Neural cell (in vitro differentiated cells): ENCODE measurements at regions not wholly inside any gene's neighbourhood (a gene's known extent, or its start where the extent isn't known, plus 50 kb on each side); places are given as distances from the start of the nearest gene placed in this dataset.

Source experiments
- H2AFZ ChIP-seq: fragments of 200-600, 300-800 bp; sonication (generic), shearing (Covaris generic); 2 replicates; pipeline ENCODE4 v1.6.0; 2014; ENCODE audit warnings: low read depth, mild to moderate bottlenecking, antibody characterized with exemption, low read length, moderate library complexity
- H3F3A ChIP-seq: fragments of 200-600 bp; shearing (Covaris generic); 2 replicates; pipeline ENCODE4 v1.6.1; 2016; ENCODE audit warnings: mild to moderate bottlenecking, moderate library complexity, mixed read lengths, antibody characterized with exemption, low read length; ENCODE audit not compliant: insufficient read depth, poor library complexity, severe bottlenecking
- H3K27ac ChIP-seq: fragments of 200-600, 300-800 bp; sonication (generic), shearing (Covaris generic); 2 replicates; pipeline ENCODE4 v1.5.1; 2014; ENCODE audit warnings: mild to moderate bottlenecking, low read length, moderate library complexity
- H3K27me3 ChIP-seq: fragments of 300-800, 200-600 bp; sonication (generic), shearing (Covaris generic); 2 replicates; pipeline ENCODE4 v1.6.0; 2014; ENCODE audit warnings: mild to moderate bottlenecking, low read depth, low read length, moderate library complexity; ENCODE audit not compliant: insufficient read depth
- H3K36me3 ChIP-seq: fragments of 300-800, 200-600 bp; sonication (generic), shearing (Covaris generic); 2 replicates; pipeline ENCODE4 v1.5.1; 2014; ENCODE audit warnings: mild to moderate bottlenecking, antibody characterized with exemption, low read length, moderate library complexity; ENCODE audit not compliant: insufficient read depth
- H3K4me2 ChIP-seq: fragments of 300-800, 200-600 bp; sonication (generic), shearing (Covaris generic); 2 replicates; pipeline ENCODE4 v1.6.0; 2014; ENCODE audit warnings: mild to moderate bottlenecking, low read length
- H3K4me3 ChIP-seq: fragments of 300-800, 200-600 bp; sonication (generic), shearing (Covaris generic); 2 replicates; pipeline ENCODE4 v1.5.1; 2014; ENCODE audit warnings: mild to moderate bottlenecking, low read length, moderate library complexity
- H3K79me2 ChIP-seq: fragments of 200-600 bp; shearing (Covaris generic); replicated peaks from 2 replicates; pipeline ENCODE4 v1.6.0; 2014; ENCODE audit warnings: mild to moderate bottlenecking, low read length, moderate library complexity; ENCODE audit not compliant: insufficient read depth
- H3K9ac ChIP-seq: fragments of 300-800, 200-600 bp; sonication (generic), shearing (Covaris generic); 2 replicates; pipeline ENCODE4 v1.6.1; 2016; ENCODE audit warnings: mild to moderate bottlenecking, low read length, mixed read lengths
- H3K9me2 ChIP-seq: fragments of 200-600 bp; shearing (Covaris generic); 2 replicates; pipeline ENCODE4 v1.6.1; 2016; ENCODE audit warnings: mild to moderate bottlenecking, low read length, mixed read lengths; ENCODE audit not compliant: insufficient read depth
- H3K9me3 ChIP-seq: fragments of 200-600, 300-800 bp; sonication (generic), shearing (Covaris generic); 2 replicates; pipeline ENCODE4 v1.6.1; 2016; ENCODE audit warnings: mild to moderate bottlenecking, mixed run types, low read length, moderate library complexity, mixed read lengths
- H4K20me1 ChIP-seq: fragments of 200-600 bp; shearing (Covaris generic); 2 replicates; pipeline ENCODE4 v1.6.1; 2016; ENCODE audit warnings: mild to moderate bottlenecking, mixed run types; ENCODE audit not compliant: insufficient read depth
- EP300 ChIP-seq: fragments of 450-650 bp; conservative IDR thresholded peaks from 2 replicates; pipeline ENCODE4 v1.6.1; 2014; ENCODE audit warnings: antibody characterized with exemption, mild to moderate bottlenecking, moderate library complexity; ENCODE audit not compliant: poor library complexity, severe bottlenecking
- EZH2 ChIP-seq: fragments of 200-600, 300-800 bp; shearing (Covaris generic), sonication (generic); IDR thresholded peaks from 2 replicates; pipeline ENCODE4 v1.6.1; 2014; ENCODE audit warnings: antibody characterized with exemption, low read length, borderline replicate concordance, mild to moderate bottlenecking; ENCODE audit not compliant: insufficient read depth, poor library complexity, severe bottlenecking
- MXI1 ChIP-seq: fragments of 450-650 bp; conservative IDR thresholded peaks from 2 replicates; pipeline ENCODE4 v1.6.1; 2014; ENCODE audit warnings: antibody characterized with exemption, mild to moderate bottlenecking; ENCODE audit not compliant: poor library complexity, severe bottlenecking
- POLR2AphosphoS5 ChIP-seq: IDR thresholded peaks from 2 replicates; pipeline ENCODE4 v1.6.1; 2012
- RAD21 ChIP-seq: fragments of 450-650 bp; conservative IDR thresholded peaks from 2 replicates; pipeline ENCODE4 v1.6.1; 2014; ENCODE audit warnings: antibody characterized with exemption, mild to moderate bottlenecking, moderate library complexity
- SMC3 ChIP-seq: fragments of 450-650 bp; conservative IDR thresholded peaks from 2 replicates; pipeline ENCODE4 v1.6.1; 2014; ENCODE audit warnings: antibody characterized with exemption, mild to moderate bottlenecking, moderate library complexity; ENCODE audit not compliant: poor library complexity
- TAF1 ChIP-seq: IDR thresholded peaks from 2 replicates; pipeline ENCODE4 v1.6.1; 2012; ENCODE audit warnings: low read depth
- TF ChIP-seq, protein P1 (sequence below): fragments of 450-650 bp; IDR thresholded peaks from 2 replicates; pipeline ENCODE4 v1.5.1; 2014; ENCODE audit warnings: antibody characterized with exemption, mild to moderate bottlenecking, moderate library complexity; ENCODE audit not compliant: poor library complexity, severe bottlenecking
- TF ChIP-seq, protein P2 (sequence below): IDR thresholded peaks from 2 replicates; pipeline ENCODE4 v1.6.1; 2012; ENCODE audit warnings: borderline replicate concordance

DNA sequence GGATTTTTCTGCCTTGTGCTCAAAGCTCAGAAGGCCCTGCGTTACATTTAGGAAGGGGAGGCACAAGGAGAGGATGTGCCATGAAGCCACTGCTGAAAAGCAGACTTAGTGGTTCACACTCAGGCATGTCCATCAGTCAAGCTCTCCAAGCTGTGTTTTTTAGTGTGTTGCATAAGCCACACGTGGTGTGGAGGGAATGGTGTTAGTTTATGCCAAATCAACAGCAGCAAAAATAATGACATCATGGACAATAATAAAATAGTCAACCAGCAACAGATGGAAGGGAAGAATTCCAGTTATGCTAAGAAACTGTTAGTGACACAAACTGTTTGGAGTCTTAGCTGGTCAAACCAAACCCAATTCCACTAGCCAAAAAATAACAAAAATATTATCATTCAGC is 438.3 kb downstream of the NPIPA7 start:
- Histone ChIP-seq H3K9ac (no peak overlapping the region), H3K27ac (no peak overlapping the region), H3K4me2 (no peak overlapping the region), H3K4me3 (no peak overlapping the region), H2AFZ (no peak overlapping the region), H3K36me3 (no peaks in the 10 kb centered on the region), H3K9me2 (no peaks in the 10 kb centered on the region), H3K79me2 (no peaks in the 10 kb centered on the region), H3K9me3 (no peaks in the 10 kb centered on the region), H4K20me1 (no peaks in the 10 kb centered on the region), H3F3A (no peaks in the 10 kb centered on the region), H3K27me3 (no peaks in the 10 kb centered on the region)
- TF ChIP-seq, protein P1, sequence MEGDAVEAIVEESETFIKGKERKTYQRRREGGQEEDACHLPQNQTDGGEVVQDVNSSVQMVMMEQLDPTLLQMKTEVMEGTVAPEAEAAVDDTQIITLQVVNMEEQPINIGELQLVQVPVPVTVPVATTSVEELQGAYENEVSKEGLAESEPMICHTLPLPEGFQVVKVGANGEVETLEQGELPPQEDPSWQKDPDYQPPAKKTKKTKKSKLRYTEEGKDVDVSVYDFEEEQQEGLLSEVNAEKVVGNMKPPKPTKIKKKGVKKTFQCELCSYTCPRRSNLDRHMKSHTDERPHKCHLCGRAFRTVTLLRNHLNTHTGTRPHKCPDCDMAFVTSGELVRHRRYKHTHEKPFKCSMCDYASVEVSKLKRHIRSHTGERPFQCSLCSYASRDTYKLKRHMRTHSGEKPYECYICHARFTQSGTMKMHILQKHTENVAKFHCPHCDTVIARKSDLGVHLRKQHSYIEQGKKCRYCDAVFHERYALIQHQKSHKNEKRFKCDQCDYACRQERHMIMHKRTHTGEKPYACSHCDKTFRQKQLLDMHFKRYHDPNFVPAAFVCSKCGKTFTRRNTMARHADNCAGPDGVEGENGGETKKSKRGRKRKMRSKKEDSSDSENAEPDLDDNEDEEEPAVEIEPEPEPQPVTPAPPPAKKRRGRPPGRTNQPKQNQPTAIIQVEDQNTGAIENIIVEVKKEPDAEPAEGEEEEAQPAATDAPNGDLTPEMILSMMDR = no peak
- TF ChIP-seq SMC3 (no peak), EP300 (no peak), TAF1 (no peak), EZH2 (no peak), MXI1 (no peak), RAD21 (no peak), POLR2AphosphoS5 (no peak)
- TF ChIP-seq, protein P2, sequence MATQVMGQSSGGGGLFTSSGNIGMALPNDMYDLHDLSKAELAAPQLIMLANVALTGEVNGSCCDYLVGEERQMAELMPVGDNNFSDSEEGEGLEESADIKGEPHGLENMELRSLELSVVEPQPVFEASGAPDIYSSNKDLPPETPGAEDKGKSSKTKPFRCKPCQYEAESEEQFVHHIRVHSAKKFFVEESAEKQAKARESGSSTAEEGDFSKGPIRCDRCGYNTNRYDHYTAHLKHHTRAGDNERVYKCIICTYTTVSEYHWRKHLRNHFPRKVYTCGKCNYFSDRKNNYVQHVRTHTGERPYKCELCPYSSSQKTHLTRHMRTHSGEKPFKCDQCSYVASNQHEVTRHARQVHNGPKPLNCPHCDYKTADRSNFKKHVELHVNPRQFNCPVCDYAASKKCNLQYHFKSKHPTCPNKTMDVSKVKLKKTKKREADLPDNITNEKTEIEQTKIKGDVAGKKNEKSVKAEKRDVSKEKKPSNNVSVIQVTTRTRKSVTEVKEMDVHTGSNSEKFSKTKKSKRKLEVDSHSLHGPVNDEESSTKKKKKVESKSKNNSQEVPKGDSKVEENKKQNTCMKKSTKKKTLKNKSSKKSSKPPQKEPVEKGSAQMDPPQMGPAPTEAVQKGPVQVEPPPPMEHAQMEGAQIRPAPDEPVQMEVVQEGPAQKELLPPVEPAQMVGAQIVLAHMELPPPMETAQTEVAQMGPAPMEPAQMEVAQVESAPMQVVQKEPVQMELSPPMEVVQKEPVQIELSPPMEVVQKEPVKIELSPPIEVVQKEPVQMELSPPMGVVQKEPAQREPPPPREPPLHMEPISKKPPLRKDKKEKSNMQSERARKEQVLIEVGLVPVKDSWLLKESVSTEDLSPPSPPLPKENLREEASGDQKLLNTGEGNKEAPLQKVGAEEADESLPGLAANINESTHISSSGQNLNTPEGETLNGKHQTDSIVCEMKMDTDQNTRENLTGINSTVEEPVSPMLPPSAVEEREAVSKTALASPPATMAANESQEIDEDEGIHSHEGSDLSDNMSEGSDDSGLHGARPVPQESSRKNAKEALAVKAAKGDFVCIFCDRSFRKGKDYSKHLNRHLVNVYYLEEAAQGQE = no peak

DNA sequence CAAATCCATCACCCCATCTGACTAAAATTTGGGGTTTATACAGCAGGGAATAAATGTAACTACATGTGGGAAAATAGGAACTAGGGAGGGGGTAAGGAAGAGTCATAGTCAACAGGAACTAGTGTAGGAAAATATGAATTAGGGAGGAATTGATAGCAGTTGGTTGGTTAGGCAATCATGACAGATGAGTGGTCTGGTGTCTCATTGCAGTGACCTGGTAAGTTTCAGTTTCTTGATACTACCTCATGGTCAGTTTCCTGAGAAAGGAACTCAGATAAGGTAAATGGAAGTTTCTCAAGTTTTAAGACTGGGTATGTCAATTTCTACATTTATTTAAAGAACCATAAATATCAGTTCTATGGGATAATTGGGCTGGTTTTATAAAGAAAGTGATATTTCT is 442.3 kb downstream of the NPIPA7 start:
- Histone ChIP-seq H3K9me3 (no peaks in the 10 kb centered on the region), H3K9ac (no peak overlapping the region), H3F3A (no peaks in the 10 kb centered on the region), H2AFZ (no peak overlapping the region), H3K27ac (no peak overlapping the region), H3K4me3 (no peak overlapping the region), H3K9me2 (no peaks in the 10 kb centered on the region), H3K79me2 (no peaks in the 10 kb centered on the region), H4K20me1 (no peaks in the 10 kb centered on the region), H3K27me3 (no peaks in the 10 kb centered on the region), H3K4me2 (no peak overlapping the region), H3K36me3 (no peaks in the 10 kb centered on the region)
- TF ChIP-seq, protein P1 = no peak
